Upper lobe of left lung (tissue), 6 donors: ENCODE measurements at regions not wholly inside any gene's neighbourhood (a gene's known extent, or its start where the extent isn't known, plus 50 kb on each side); places are given as distances from the start of the nearest gene placed in this dataset.

Source experiments
- ATAC-seq, 2 donors: fragments of 200-7000 bp; cut with Tn5 transposase; one replicate each; pipeline ENCODE4 v1.9.1; 2022; ENCODE audit warnings: mild to moderate bottlenecking in 2 of 2, moderate library complexity in 2 of 2; ENCODE audit not compliant: low FRiP score in 2 of 2
- DNase-seq, 2 donors: peaks; one replicate each; pipeline ENCODE4 v3.0.0-alpha.2; 2019 to 2020
- H3K27ac ChIP-seq, 4 donors: fragments of 200-600 bp; sonication (generic); one replicate each; pipeline ENCODE4 v1.5.1; 2016 to 2019
- H3K27me3 ChIP-seq, 4 donors: fragments of 200-600 bp; sonication (generic); one replicate each; pipeline ENCODE4 v1.5.1; 2017 to 2019
- H3K36me3 ChIP-seq, 4 donors: fragments of 200-600 bp; sonication (generic); one replicate each; pipeline ENCODE4 v1.5.1; 2016 to 2019
- H3K4me1 ChIP-seq, 4 donors: fragments of 200-600 bp; sonication (generic); one replicate each; pipeline ENCODE4 v1.5.1; 2018 to 2019
- H3K4me3 ChIP-seq, 4 donors: fragments of 200-600 bp; sonication (generic); one replicate each; pipeline ENCODE4 v1.5.1; 2017 to 2019; ENCODE audit warnings: mild to moderate bottlenecking in 2 of 4, moderate library complexity in 1 of 4
- H3K9me3 ChIP-seq, 4 donors: fragments of 200-600 bp; sonication (generic); one replicate each; pipeline ENCODE4 v1.5.1; 2018 to 2019
- EP300 ChIP-seq, 4 donors: sonication (generic); formaldehyde crosslinking; IDR thresholded peaks; one replicate each; pipeline ENCODE4 v1.5.1; 2017; ENCODE audit warnings: antibody characterized with exemption in 4 of 4, control low read depth in 2 of 4
- POLR2A ChIP-seq, 4 donors: fragments of 450-650 bp; IDR thresholded peaks; one replicate each; pipeline ENCODE4 v1.5.1; 2016 to 2017; ENCODE audit warnings: antibody characterized with exemption in 4 of 4, mild to moderate bottlenecking in 2 of 4
- POLR2AphosphoS5 ChIP-seq, 2 donors: sonication (generic); formaldehyde crosslinking; IDR thresholded peaks; one replicate each; pipeline ENCODE4 v1.5.1; 2017; ENCODE audit warnings: antibody characterized with exemption in 2 of 2
- WGBS, 2 donors: methylation state at CpG; one replicate each; pipeline ENCODE4 v1.1.5; 2017 to 2018; 5-methylcytosine and 5-hydroxymethylcytosine counted together
- TF ChIP-seq, protein P1 (sequence below), 6 experiments: fragments of 450-650 bp in 4 of 6; fragments of 200-600 bp in 2 of 6; sonication (generic) in 2 of 6; IDR thresholded peaks; one replicate each; pipeline ENCODE4 v1.5.1; 2016 to 2019; ENCODE audit warnings: antibody characterized with exemption in 6 of 6
- donor health status: DM: no; HTN: no; CAD: no; lungs with moderate emphysema.
- donor health status: DM: no; HTN: yes; CAD: no; lungs with severe emphysema.

DNA sequence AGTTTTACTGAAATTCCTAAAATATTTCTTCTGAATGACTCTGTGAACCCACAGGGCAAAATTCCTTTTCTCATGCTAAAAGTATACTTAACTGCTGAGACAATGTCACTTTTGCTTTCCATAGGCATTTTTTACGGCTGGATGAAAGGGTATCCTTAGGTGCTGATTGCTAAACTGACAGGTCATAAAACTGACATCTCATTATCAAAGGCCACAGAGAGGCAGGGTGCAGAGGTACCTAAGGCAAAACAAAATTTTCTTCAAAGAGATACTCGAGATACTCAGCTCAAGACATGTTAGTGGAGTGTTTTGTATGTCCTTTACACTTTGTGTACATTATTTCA is 62.0 kb upstream of the WDR75 start:
- DNase-seq = no peak
- H3K27me3 ChIP-seq = no peaks in the 10 kb centered on the region
- no peaks in the 10 kb centered on the region for H3K36me3 ChIP-seq
- H3K27ac ChIP-seq = no peak overlapping the region
- TF ChIP-seq POLR2A (IDR thresholded peaks at IDR 0.05) (no peak), EP300 (IDR thresholded peaks at IDR 0.05) (no peak), POLR2AphosphoS5 (IDR thresholded peaks at IDR 0.05) (no peak)
- TF ChIP-seq, protein P1, sequence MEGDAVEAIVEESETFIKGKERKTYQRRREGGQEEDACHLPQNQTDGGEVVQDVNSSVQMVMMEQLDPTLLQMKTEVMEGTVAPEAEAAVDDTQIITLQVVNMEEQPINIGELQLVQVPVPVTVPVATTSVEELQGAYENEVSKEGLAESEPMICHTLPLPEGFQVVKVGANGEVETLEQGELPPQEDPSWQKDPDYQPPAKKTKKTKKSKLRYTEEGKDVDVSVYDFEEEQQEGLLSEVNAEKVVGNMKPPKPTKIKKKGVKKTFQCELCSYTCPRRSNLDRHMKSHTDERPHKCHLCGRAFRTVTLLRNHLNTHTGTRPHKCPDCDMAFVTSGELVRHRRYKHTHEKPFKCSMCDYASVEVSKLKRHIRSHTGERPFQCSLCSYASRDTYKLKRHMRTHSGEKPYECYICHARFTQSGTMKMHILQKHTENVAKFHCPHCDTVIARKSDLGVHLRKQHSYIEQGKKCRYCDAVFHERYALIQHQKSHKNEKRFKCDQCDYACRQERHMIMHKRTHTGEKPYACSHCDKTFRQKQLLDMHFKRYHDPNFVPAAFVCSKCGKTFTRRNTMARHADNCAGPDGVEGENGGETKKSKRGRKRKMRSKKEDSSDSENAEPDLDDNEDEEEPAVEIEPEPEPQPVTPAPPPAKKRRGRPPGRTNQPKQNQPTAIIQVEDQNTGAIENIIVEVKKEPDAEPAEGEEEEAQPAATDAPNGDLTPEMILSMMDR (IDR thresholded peaks at IDR 0.05) = no peak
- H3K4me3 ChIP-seq = no peak overlapping the region
- H3K4me1 ChIP-seq = no peaks in the 10 kb centered on the region
- no peak for ATAC-seq
- 26 to 28% methylated on average over 2 of the region's 2 CpGs for whole genome bisulfite sequencing, 2 donors
- H3K9me3 ChIP-seq = no peaks in the 10 kb centered on the region

DNA sequence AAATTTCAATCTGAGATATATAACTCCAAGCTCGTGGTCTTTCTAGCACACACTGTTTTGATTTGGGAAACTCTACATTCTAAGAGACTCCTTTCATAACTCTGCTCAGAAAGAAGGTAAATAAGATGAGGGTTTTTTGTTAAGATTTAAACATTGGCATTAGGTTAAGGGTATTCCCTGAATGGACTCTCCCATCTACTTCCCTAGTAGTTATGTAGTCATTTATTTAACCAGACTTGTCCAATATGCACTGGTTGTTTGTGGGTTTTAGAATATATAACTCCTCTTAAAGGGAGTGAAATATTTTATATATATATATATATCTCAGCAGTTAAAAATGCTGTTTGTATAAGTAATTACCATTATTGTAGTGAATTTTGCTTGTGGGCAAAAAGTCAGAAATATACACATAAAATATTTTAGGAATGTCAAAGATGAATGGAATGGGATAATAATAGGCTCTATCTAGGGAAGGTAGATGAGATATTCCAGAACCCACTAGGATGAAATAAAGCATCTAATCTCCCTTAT is 61.5 kb upstream of the WDR75 start:
- H3K36me3 ChIP-seq = no peaks in the 10 kb centered on the region
- no peak for TF ChIP-seq POLR2A (IDR thresholded peaks at IDR 0.05)
- no peak for TF ChIP-seq EP300 (IDR thresholded peaks at IDR 0.05)
- TF ChIP-seq POLR2AphosphoS5 (IDR thresholded peaks at IDR 0.05) = no peak
- TF ChIP-seq, protein P1 (IDR thresholded peaks at IDR 0.05) = no peak
- no peak overlapping the region for H3K27ac ChIP-seq
- no peaks in the 10 kb centered on the region for H3K27me3 ChIP-seq
- ATAC-seq = no peak
- H3K4me1 ChIP-seq = no peaks in the 10 kb centered on the region
- no peaks in the 10 kb centered on the region for H3K9me3 ChIP-seq
- H3K4me3 ChIP-seq = no peak overlapping the region
- DNase-seq = no peak
- 24 to 34% methylated on average over 1 of the region's 1 CpG for WGBS, 2 donors

DNA sequence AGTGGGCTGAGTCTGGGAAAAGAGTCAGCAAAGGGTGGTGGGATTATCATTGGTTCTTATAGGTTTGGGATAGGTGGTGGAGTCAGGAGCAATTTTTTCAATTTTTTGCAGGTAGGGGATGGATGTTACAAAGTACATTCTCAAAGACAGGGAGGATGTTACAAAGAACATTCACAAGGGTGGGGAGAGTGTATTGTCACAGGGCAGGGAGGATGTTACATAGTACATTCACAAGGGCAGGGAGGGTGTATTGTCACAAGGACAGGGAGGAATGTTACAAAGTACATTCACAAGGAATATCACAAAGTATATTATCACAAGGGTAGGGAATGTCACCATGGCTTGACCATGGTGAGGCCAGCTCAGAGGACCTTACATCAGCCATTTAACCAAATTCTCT is 58.6 kb upstream of the WDR75 start:
- H3K36me3 ChIP-seq = no peaks in the 10 kb centered on the region
- H3K27ac ChIP-seq = no peak overlapping the region
- no peaks in the 10 kb centered on the region for H3K9me3 ChIP-seq
- no peaks in the 10 kb centered on the region for H3K4me1 ChIP-seq
- no peak for TF ChIP-seq EP300 (IDR thresholded peaks at IDR 0.05)
- no peak for TF ChIP-seq POLR2AphosphoS5 (IDR thresholded peaks at IDR 0.05)
- no peak for TF ChIP-seq POLR2A (IDR thresholded peaks at IDR 0.05)
- TF ChIP-seq, protein P1 (IDR thresholded peaks at IDR 0.05) = no peak
- ATAC-seq = no peak
- H3K4me3 ChIP-seq = no peak overlapping the region
- no peak for DNase-seq
- H3K27me3 ChIP-seq = no peaks in the 10 kb centered on the region

DNA sequence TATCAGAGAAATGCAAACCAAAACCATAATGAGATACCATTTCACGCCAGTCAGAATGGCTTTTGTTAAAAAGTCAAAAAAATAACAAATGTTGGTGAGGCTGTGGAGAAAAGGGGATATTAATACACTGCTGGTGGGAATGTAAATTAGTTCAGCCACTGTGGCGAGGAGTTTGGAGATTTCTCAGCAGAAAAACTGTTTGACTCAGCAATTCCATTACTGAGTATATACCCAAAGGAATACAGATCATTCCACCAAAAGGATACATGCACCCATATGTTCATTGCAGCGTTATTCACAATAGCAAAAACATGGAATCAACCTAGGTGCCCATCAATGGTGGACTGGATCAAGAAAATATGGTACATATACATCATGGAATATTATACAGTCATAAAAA is 54.5 kb upstream of the WDR75 start:
- ATAC-seq (no peak), DNase-seq (no peak)
- H3K27me3 ChIP-seq = no peaks in the 10 kb centered on the region
- H3K27ac ChIP-seq = no peak overlapping the region
- no peaks in the 10 kb centered on the region for H3K36me3 ChIP-seq
- no peaks in the 10 kb centered on the region for H3K9me3 ChIP-seq
- 82 to 91% methylated on average over 3 of the region's 3 CpGs for WGBS, 2 donors
- H3K4me3 ChIP-seq = no peak overlapping the region
- H3K4me1 ChIP-seq = no peaks in the 10 kb centered on the region
- no peak for TF ChIP-seq POLR2AphosphoS5 (IDR thresholded peaks at IDR 0.05)

DNA sequence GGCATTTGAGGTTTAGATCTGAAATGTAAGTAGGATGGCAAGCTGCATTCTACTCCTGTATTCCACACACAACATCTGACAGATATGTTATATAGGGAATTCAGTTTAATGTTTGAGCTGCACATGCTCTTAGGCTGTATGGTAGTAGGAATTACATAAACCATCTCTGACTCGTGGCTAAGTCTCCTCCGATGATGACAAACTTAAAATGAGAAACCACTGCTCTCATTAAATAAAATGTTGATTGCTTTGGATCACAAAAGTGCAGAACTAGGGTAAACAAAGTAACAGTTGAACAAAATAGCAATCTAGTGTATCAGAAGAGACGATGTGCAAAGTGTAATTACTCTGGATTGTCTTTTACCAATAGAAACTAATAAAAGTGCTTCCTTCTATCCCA is 50.1 kb upstream of the WDR75 start:
- H3K36me3 ChIP-seq = no peaks in the 10 kb centered on the region
- DNase-seq (no peak), ATAC-seq (no peak)
- H3K27ac ChIP-seq = no peak overlapping the region
- H3K4me1 ChIP-seq = no peaks in the 10 kb centered on the region
- H3K9me3 ChIP-seq = no peaks in the 10 kb centered on the region
- H3K27me3 ChIP-seq = no peaks in the 10 kb centered on the region
- no peak overlapping the region for H3K4me3 ChIP-seq
- WGBS, 2 donors = 72 to 81% methylated on average over 3 of the region's 3 CpGs
- TF ChIP-seq POLR2AphosphoS5 (IDR thresholded peaks at IDR 0.05) = no peak
- no peak for TF ChIP-seq POLR2A (IDR thresholded peaks at IDR 0.05)
- TF ChIP-seq, protein P1 (IDR thresholded peaks at IDR 0.05) = no peak
